Right renal pelvis (tissue), 4 donors: ENCODE measurements at regions not wholly inside any gene's neighbourhood (a gene's known extent, or its start where the extent isn't known, plus 50 kb on each side); places are given as distances from the start of the nearest gene placed in this dataset.

Source experiments
- DNase-seq, 4 donors: peaks; one replicate each; pipeline ENCODE4 v3.0.0-alpha.2; 2013; ENCODE audit warnings: low read depth in 4 of 4, low spot score in 3 of 4, missing footprints in 1 of 4

DNA sequence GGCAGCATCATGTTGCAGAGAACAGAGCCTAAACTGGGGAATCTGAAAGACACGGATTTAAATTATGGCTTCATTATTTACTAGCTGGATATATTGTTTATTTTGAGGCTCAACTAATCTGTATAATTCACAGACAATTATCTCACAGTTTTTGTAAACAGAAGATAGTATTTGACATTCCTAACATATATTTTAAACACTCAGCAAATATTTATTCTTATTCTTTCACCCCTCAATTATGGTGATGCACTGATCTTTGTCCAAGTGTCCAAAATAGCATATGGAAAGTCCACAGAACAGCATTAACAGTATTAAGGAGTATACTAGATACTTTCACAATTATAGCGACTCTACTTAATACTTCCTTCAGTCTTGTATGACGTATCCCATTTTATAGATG is 257.0 kb downstream of the ADGRG6 start:
- DNase-seq, result no peak

DNA sequence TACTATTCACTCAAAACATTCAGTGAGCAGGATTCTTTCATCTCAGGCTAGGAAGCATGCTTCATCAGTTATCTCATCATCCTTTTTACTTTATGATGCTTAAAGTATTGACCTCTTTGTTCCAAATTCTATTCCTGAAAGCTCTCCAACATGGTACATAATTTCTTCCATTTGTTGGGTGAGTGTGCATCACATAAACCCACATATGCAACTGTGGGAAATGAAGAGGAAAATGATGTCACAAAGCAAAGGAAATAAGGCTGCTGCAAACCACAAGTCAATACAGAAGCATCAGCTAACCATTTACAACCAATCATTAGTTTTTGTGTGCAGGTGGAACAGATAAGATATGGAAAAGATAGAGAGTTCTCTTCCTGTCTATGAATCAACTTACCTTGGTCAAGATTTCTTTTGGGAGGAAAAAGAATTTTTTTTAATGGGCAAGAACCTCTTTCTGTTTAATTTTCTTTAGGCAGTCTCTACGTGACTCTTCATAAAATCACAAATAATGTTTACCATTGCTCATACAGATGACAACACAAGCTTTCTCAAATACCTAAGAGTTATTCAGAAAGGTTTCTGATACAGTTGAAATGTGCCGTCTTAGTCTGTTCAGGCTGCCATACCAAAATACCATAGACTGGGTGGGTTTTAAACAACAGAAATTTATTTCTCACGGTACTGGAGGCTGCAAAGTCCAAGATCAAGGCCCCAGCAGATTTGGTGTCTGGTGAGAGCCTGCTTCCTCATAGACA is 259.9 kb downstream of the ADGRG6 start:
- no peak for DNase-seq

DNA sequence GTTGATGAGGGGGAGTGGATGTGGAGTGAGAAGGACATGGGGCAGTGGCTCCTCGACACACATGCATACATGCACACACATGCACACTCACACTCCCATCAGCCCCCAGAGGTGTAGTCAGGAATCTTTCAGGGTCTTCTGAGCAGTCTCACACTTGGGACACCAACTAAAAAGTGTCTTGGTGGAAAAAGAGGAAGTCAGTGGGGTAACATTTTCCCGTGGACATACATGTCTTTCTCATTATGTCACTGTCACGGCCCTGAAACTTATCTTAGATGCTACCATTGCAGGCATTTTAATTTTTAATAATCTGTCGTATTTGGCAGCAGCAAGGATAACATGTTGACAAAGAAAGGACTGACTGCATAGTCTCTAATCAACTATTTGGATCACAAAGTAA is 261.1 kb downstream of the ADGRG6 start:
- DNase-seq, result no peak

DNA sequence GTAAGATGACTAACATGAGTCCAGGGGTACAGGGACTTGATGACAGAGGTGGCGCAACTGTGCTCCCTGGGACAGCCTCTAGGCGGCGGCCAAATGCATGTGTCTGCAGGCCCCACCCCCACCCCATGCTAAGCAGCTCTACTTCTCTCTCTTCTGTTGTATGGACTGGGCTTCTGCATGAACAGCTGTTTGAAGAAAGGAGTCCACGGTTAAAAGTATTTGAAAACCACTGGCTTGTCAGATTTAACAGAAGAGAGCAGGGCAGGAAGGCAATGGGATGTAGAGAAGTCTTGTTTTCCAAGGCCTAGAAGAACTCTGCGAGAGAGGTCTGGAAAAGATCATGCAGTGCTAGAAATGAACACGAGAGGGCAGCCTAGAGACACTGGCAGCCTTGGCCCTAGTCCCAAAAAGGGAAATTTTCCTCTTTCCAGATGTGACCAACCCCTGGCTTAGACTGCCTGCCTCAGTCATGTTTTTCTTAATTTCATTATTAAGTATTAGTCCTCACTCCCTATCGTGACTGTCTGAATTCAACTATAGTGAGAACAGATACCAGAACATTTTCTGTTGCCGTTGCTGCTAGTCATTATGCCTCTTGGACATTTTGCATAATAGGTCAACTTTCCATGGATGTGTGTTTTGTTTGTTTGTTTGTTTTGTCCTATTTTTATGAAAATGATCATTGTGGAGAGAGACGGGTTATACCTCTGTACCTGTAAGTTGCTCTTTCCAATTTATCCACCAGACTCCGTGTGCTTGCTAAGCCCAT is 265.0 kb downstream of the ADGRG6 start:
- DNase-seq, result peak; percentile 28 to 58 (median 51)

DNA sequence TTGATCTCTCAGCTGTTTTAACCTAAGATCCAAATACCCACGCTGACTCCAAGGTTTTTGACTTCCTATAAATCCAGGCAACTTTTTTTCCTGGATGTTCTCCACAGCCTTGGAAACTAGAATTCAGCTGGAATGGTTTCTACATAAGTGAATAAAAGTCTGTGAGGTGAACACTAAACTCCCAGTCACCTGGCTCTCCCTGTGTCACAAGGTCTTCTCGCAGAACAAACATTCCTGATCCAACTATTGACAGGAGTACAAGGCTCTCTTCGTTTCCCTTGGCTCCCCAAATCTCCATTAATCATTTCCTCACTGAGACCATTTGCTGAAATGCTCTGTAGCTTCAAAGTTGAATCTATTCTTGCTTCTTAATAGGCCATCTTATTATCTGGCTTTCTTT is 265.7 kb downstream of the ADGRG6 start:
- DNase-seq, result no peak

DNA sequence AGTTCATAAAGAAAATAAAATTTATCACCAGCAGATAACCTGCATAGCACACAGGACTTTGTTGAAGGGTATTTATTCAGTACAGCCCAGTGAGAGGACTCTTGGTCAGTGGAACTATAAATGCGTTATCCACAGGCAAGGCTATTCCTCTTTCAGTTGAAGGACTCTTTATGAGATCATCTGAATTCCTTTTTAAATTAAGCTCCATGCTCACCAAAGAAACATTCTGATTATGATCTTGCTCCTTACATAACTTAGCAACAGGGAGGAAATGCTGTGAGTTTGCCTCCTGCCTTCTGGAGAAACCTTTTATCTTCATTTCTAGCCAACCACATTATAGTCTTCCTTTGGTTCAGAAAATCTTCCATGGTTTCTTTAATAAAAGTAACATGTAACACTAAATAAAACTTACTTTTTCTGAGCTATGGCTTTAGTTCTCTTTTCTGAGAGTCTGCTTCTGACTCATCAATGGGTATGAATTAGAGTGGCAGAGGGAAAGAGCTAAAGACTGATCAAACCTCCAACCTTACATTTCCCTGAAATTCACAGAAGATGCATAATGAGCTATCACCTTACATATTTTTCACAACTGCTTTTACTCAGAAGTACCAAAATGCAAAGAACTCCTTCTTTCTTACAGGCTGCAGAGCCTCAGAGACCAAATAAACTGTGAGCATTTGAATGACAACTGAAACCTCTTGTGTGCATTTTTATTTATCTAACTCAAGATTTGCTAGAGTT is 267.2 kb downstream of the ADGRG6 start:
- no peak for DNase-seq

DNA sequence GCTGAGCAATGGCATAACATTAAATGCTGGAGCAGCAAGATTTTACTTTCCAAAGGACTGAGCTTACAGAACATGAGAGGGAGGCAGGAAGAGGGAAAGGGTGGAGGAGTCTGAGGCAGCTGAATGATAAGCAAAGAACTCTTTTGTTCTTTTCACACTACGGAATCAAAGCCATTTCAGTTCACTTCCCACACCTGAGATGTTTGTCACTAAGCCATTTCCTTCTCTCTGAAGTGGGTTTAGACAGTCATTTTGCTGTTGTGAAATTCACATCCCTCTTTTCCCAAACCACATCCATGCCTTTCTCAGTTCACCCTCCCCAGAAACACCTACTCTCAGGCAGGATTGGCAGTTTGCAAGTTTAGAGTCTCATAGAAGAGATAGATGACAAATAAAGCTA is 267.9 kb downstream of the ADGRG6 start:
- DNase-seq, result no peak

DNA sequence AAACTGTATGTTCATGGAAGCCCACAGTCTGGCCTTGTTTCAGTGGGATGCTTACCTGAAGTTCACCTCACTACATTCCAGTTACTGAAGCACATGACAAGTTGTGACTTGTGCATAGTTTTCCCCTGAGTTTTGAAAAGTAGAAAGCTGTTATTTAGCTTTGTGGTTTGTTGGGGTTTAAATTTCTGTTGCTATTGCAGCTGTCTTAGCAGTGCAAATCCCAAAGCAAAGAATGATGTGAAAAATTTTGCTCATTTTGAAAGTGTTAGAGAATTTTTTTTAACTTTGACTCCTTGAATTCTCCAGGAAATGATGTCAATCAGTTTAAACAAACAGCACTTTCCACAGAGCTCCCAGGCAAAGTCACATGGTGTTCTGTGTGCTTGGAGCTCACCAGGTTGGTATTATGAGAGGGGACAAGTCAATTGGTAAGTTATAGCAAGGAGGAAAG is 268.4 kb downstream of the ADGRG6 start:
- no peak for DNase-seq

DNA sequence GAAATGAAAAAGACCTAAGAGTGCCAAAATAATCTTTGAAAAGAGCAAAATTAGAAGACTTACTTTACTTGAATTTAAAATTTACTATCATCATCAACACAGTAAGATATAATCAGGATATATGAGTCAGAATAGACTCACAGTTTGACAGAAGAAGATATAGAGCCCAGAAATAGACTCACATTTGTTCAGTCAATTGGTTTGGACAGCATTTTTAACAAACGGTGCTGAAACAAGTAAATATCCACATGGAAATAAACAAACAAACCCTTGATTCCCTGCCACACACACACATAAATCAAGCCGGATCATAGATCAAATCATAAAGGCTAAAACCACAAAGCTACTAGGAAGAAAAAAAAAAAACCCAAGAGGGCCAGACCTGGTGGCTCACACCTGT is 291.1 kb downstream of the ADGRG6 start:
- no peak for DNase-seq

DNA sequence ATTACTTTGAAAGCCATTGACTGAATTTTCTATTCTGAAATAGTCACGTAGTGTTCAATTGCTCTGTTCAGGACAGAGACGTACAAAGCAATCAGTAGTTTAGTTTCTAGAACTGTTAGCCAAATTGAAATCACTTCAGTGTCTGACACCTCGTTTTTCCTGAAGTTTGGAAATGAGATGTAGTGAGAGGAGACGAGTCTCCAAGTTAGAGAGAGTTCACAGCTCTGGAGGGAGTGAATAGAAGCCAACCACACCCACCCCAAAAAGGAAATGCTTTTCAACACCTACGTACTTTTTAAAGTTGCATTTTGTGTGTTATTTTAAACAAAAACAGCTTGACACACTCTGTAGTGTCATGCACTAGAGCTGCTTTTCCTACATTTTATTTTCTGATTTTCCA is 296.0 kb downstream of the ADGRG6 start:
- no peak for DNase-seq

DNA sequence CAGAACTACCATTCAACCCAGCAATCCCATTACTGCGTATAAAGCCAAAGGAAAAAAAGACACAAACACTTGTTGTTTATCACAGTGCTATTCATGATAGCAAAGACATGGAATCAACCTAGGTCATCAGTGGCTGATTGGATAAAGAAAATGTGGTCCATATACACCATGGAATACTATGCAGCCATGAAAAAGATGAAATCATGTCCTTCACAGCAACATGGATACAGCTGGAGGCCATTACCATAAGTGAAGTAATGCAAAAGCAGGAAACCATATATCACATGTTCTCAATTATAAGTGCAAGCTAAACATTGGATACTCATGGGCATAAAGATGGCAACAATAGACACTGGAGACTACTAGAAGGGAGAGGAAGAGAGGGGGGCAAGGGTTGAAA is 299.6 kb downstream of the ADGRG6 start:
- no peak for DNase-seq

DNA sequence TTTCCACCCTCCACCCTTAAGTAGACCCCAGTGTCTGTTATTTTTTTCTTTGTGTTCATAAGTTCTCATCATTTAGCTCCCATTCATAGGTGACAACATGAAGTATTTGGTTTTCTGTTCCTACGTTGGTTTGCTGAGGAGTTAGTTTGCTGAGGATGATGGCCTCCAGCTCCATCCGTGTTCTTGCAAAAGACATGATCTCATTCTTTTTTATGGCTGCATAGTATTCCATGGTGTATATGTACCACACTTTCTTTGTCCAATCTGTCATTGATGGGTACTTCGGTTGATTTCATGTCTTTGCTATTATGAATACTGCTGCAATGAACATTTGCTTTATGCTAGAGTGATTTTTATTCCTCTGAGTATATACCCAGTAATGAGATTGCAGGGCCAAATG is 301.2 kb downstream of the ADGRG6 start:
- DNase-seq, result no peak

DNA sequence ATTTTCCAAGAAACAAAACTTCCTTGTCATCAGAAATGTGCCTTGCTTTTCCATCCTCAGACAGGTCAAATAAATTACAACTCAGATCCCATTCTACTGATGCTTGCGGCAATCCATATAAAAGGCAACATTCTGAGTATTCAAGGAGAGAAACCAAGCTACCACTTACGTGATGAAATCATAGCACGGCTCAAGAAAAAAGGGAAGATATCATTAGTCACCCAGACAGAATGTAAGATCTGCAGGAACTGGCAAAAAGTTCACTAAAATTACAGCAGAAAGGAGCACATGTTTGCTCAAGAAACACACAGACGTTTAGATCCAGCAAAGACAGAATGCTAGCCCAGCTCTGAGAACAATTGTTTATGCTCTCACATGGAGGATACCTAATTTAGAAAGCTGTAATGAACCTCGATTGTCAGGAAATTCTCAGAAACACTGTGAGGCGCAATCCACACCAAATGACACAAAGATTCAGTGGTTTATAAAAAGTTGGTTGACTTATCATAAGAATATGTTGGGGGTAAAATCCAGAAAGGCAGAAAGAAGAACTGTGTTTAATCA is 304.2 kb downstream of the ADGRG6 start:
- no peak for DNase-seq

DNA sequence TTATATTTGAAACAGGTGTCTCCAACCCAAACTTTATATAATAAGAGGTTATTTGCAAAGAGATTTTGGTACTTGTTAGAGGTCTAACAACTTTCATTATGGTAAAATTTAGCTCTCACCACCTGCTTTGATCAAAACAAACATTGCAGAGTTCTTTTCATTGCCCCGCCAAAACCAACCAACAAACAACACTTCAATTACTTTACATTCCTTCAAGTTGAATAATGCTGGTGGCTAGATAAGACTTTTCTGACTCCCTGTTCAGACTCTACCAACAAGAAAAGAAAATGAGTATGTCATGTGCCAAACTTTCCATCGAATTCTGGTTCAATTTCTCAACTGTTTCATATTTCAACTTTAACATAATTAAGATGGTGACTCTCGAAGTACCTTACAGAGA is 311.1 kb downstream of the ADGRG6 start:
- DNase-seq, result no peak

DNA sequence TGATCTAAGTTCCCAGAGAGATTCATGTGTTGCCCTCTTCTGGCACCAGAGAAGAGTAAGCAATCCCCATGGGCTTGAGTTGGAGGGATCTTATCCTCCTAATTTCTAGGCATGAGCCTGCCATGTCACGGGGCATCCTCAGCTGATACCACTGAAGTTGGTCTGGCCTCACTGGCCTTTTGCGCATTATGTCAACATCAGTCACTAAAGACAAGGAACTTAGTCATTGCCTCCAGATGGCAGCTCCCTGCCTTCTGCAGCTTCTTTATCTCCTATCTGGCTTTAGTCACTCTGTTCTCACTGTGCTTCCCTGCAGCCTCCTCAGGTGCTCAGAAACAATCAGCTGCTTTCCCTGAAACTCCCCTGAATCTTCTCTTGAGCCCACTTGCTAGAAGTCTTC is 312.2 kb downstream of the ADGRG6 start:
- DNase-seq, result no peak

DNA sequence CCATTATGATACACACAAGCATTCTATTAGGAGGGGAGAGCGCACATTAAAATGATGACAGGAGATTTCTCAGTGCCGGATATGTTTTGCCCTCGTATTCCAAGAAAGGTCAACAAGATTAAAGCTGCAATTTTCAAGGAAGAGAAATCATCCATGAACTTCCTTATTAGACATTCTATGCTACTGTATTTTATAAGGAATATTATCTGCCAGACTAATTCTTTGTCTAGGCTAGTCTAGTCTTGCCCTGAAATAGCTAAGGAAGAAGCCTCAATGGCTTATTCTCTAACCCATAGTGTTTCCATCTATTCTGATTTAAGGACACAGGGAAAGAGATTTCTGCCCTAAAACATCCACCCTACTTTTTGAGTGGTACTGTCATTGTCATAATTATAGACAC is 315.4 kb downstream of the ADGRG6 start:
- no peak for DNase-seq

DNA sequence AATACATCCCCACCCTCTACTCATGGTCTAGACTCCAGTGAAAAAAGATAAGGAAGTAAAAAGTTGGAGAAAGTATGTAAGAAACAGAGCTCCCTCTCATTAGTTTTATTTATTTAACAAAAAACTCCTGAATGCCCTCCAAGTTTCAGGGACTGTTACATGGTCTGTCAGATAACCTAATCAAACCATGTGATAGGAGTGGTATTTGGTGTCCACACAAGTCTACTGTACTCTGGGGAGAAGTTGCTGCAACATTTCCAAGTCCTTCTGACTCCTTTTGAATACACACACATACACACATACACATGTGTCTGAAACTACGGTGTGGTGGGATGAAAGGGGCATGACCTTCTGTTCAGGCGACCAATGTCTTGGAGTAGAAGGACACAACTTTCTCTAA is 320.0 kb downstream of the ADGRG6 start:
- DNase-seq, result no peak

DNA sequence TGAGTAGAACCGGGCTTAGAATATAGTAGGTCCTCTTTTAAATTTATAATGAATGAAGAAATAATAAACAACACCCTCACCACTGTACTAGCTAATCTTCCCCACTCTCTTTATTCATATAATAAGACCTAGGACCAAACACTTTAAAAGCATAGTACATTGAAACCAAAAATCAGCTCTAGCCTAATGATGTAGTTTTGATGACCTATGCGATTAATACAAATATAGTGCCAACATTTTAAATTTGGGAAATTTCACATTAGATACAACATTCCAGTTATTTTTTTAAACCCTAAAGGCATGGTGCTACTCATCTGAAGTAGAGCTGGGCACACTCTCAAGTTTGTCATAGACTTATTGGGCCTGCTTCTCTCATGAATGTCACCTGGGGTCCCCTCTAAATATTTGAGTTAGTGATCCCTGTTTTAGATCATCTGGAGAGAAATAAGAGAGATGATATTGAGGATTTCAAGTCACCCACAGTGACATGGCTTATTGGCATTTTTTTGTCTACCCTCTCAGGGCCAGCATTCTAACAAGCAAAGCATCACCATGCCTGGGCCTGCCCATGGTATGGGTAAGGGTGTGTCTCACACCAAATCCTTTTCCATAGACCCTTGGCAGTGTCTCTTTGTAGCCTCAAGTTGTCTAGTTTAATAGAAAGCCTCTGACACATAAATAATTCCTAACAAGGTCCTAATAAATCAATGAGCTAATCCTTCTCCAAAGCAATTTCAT is 319.8 kb downstream of the HIVEP2 start:
- DNase-seq, result no peak

DNA sequence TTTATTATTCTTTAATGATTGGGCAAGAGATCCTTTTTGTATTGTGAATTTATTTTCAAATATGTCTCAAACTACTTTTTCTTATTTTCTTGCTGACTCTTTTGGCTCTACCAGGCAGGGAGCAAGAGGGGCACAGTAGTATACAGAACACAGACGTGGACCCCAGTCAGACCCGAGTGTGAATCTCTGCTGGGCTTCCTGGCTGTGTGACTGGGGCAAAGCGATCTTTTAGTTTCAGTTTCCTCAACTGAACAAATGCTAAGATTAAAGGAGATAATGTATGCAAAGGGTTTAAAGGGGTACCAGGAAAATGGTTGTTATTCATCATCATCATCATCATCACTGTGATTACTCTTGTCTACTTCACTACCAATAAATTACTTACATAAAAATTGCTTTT is 317.5 kb downstream of the HIVEP2 start:
- no peak for DNase-seq

DNA sequence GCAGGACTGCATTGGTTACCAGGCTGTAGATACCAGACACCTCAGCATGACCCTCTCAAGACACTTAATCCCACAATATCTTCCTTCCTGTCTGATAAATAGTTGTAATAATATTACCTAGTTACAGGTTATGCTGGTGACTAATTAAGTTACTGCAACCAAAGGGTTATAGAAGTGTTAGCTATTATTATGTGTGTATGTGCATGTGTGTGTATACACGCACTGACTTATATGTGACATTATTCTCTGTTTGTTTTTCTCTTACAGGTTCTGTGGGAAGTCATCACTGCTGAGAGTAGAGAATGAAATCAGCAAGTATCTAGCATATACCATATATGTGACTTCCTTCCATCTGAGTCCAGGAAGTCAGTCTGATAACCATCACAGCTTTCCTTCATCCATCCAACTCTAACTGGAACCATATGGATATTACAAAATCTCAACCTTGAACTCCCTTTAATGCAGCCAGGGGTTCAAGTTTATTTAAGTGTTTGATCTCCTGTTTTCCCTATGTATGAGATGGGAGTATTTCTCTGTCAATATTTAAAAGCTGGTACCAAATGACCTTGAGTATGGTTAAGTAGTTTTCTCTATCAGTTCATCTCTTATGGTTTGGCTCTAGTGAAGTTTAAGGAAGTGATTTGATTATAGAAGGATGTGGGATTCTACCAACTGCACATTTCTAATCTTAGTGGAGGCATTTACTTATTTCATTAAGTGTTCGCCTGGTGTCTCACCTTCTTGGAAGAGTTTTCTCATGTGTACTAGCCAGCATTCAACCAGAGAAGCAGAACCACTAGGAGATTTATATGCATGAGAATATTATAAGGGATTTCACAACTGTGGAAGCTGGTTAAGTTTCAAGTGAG is 313.2 kb downstream of the HIVEP2 start:
- no peak for DNase-seq
